ENCODE measurements at regions not wholly inside any gene's neighbourhood (a gene's known extent, or its start where the extent isn't known, plus 50 kb on each side); places are given as distances from the start of the nearest gene placed in this dataset.

- DNase-seq (ENCODE audit: low read depth), result no peak
- H3K4me3 ChIP-seq (ENCODE audit: low read depth, low read length), result no peak overlapping the region
- no peak for TF ChIP-seq CTCF (IDR thresholded peaks at IDR 0.05; ENCODE audit: insufficient read depth, low read length)
Observed at GRCh38 chr5:167745868-167746267, 545.6 kb upstream of the WWC1 start.

GRCh38 chr5:167750586-167750985, 540.9 kb upstream of the WWC1 start:
- TF ChIP-seq CTCF (IDR thresholded peaks at IDR 0.05; ENCODE audit: insufficient read depth, low read length), result no peak
- H3K4me3 ChIP-seq (ENCODE audit: low read depth, low read length), result no peak overlapping the region
- no peak for DNase-seq (ENCODE audit: low read depth)

GRCh38 chr5:167752936-167753335, 538.5 kb upstream of the WWC1 start:
- no peak for TF ChIP-seq CTCF (IDR thresholded peaks at IDR 0.05; ENCODE audit: insufficient read depth, low read length)
- no peak overlapping the region for H3K4me3 ChIP-seq (ENCODE audit: low read depth, low read length)
- DNase-seq (ENCODE audit: low read depth), result no peak

GRCh38 chr5:167753725-167754490, 537.5 kb upstream of the WWC1 start:
- TF ChIP-seq CTCF (IDR thresholded peaks at IDR 0.05; ENCODE audit: insufficient read depth, low read length), result no peak
- no peak for DNase-seq (ENCODE audit: low read depth)

GRCh38 chr5:167754501-167755021, 536.9 kb upstream of the WWC1 start:
- DNase-seq (ENCODE audit: low read depth), result no peak
- TF ChIP-seq CTCF (IDR thresholded peaks at IDR 0.05; ENCODE audit: insufficient read depth, low read length), result no peak
- H3K4me3 ChIP-seq (ENCODE audit: low read depth, low read length), result no peak overlapping the region

More at GRCh38 chr5:167753725-167754490, 537.5 kb upstream of the WWC1 start:
- H3K4me3 ChIP-seq (ENCODE audit: low read depth, low read length), result no peak overlapping the region

GRCh38 chr5:167755420-167755819, 536.0 kb upstream of the WWC1 start:
- DNase-seq (ENCODE audit: low read depth), result no peak
- no peak for TF ChIP-seq CTCF (IDR thresholded peaks at IDR 0.05; ENCODE audit: insufficient read depth, low read length)
- no peak overlapping the region for H3K4me3 ChIP-seq (ENCODE audit: low read depth, low read length)
